ENCODE measurements at regions not wholly inside any gene's neighbourhood (a gene's known extent, or its start where the extent isn't known, plus 50 kb on each side); places are given as distances from the start of the nearest gene placed in this dataset.

GRCh38 chr15:77851086-77851485 is 218.4 kb upstream of the LINGO1 start:
- FAIRE-seq (no peak), DNase-seq (no peak)
- H3K4me3 ChIP-seq (ENCODE audit: low read depth in 1 of 3, low read length in 3 of 3) = no peak overlapping the region
- no peaks in the 10 kb centered on the region for H3K9me3 ChIP-seq (ENCODE audit: control insufficient read depth in 2 of 2, insufficient read depth in 1 of 2, low read depth in 1 of 2, low read length in 1 of 2)
- no peaks in the 10 kb centered on the region for H3K36me3 ChIP-seq (ENCODE audit: control insufficient read depth in 3 of 3, insufficient read depth in 2 of 3, low read depth in 1 of 3, low read length in 3 of 3)
- H3K4me1 ChIP-seq (ENCODE audit: control insufficient read depth in 3 of 3, insufficient read depth in 2 of 3, low read depth in 1 of 3, low read length in 2 of 3) = peaks cover 0 to 26% (median 0%) of the 10 kb centered on the region in 3 donors
- WGBS, 3 donors = 33 to 51% (median 50%) methylated on average over 7 of the region's 7 CpGs
- peaks cover 0 to 3% (median 2%) of the 10 kb centered on the region in 3 donors for H3K27me3 ChIP-seq (ENCODE audit: control insufficient read depth in 3 of 3, insufficient read depth in 3 of 3, low read length in 3 of 3)
- peak overlapping the region in 1 of 3 donors; percentile 65 for H3K27ac ChIP-seq (ENCODE audit: low read depth in 1 of 3, low read length in 2 of 3)

- whole genome bisulfite sequencing, 3 donors = 60 to 88% (median 68%) methylated on average over 2 of the region's 2 CpGs
- Histone ChIP-seq H3K36me3 (ENCODE audit: control insufficient read depth in 3 of 3, insufficient read depth in 2 of 3, low read depth in 1 of 3, low read length in 3 of 3) (no peaks in the 10 kb centered on the region), H3K4me3 (ENCODE audit: low read depth in 1 of 3, low read length in 3 of 3) (no peak overlapping the region), H3K4me1 (ENCODE audit: control insufficient read depth in 3 of 3, insufficient read depth in 2 of 3, low read depth in 1 of 3, low read length in 2 of 3) (peaks cover 0 to 20% (median 0%) of the 10 kb centered on the region in 3 donors), H3K27ac (ENCODE audit: low read depth in 1 of 3, low read length in 2 of 3) (no peak overlapping the region), H3K27me3 (ENCODE audit: control insufficient read depth in 3 of 3, insufficient read depth in 3 of 3, low read length in 3 of 3) (peaks cover 0 to 6% (median 4%) of the 10 kb centered on the region in 3 donors), H3K9me3 (ENCODE audit: control insufficient read depth in 2 of 2, insufficient read depth in 1 of 2, low read depth in 1 of 2, low read length in 1 of 2) (peaks cover 0 to 15% of the 10 kb centered on the region in 2 donors)
- FAIRE-seq (no peak), DNase-seq (no peak)
Measured at GRCh38 chr15:77846986-77847385, 214.3 kb upstream of the LINGO1 start.

- no peak for FAIRE-seq
- Histone ChIP-seq H3K36me3 (ENCODE audit: control insufficient read depth in 3 of 3, insufficient read depth in 2 of 3, low read depth in 1 of 3, low read length in 3 of 3) (no peaks in the 10 kb centered on the region), H3K27me3 (ENCODE audit: control insufficient read depth in 3 of 3, insufficient read depth in 3 of 3, low read length in 3 of 3) (peaks cover 0 to 6% (median 6%) of the 10 kb centered on the region in 3 donors), H3K4me3 (ENCODE audit: low read depth in 1 of 3, low read length in 3 of 3) (no peak overlapping the region), H3K9me3 (ENCODE audit: control insufficient read depth in 2 of 2, insufficient read depth in 1 of 2, low read depth in 1 of 2, low read length in 1 of 2) (peaks cover 0 to 15% of the 10 kb centered on the region in 2 donors), H3K4me1 (ENCODE audit: control insufficient read depth in 3 of 3, insufficient read depth in 2 of 3, low read depth in 1 of 3, low read length in 2 of 3) (peaks cover 0 to 19% (median 0%) of the 10 kb centered on the region in 3 donors), H3K27ac (ENCODE audit: low read depth in 1 of 3, low read length in 2 of 3) (peak overlapping the region in 1 of 3 donors; percentile 14)
- no peak for DNase-seq
- 27 to 74% (median 36%) methylated on average over 2 of the region's 2 CpGs for WGBS, 3 donors
Measured at GRCh38 chr15:77846360-77846759, 213.6 kb upstream of the LINGO1 start.

GRCh38 chr15:77844798-77845446 is 212.2 kb upstream of the LINGO1 start:
- peaks cover 0 to 8% (median 6%) of the 10 kb centered on the region in 3 donors for H3K27me3 ChIP-seq (ENCODE audit: control insufficient read depth in 3 of 3, insufficient read depth in 3 of 3, low read length in 3 of 3)
- H3K27ac ChIP-seq (ENCODE audit: low read depth in 1 of 3, low read length in 2 of 3) = no peak overlapping the region
- peaks cover 0 to 25% (median 0%) of the 10 kb centered on the region in 3 donors for H3K4me1 ChIP-seq (ENCODE audit: control insufficient read depth in 3 of 3, insufficient read depth in 2 of 3, low read depth in 1 of 3, low read length in 2 of 3)
- DNase-seq = no peak
- no peak for FAIRE-seq
- 90 to 95% (median 91%) methylated on average over 3 of the region's 3 CpGs for WGBS, 3 donors
- no peaks in the 10 kb centered on the region for H3K36me3 ChIP-seq (ENCODE audit: control insufficient read depth in 3 of 3, insufficient read depth in 2 of 3, low read depth in 1 of 3, low read length in 3 of 3)
- no peak overlapping the region for H3K4me3 ChIP-seq (ENCODE audit: low read depth in 1 of 3, low read length in 3 of 3)
- H3K9me3 ChIP-seq (ENCODE audit: control insufficient read depth in 2 of 2, insufficient read depth in 1 of 2, low read depth in 1 of 2, low read length in 1 of 2) = peaks cover 0 to 15% of the 10 kb centered on the region in 2 donors

GRCh38 chr15:77843546-77843945 is 210.8 kb upstream of the LINGO1 start:
- Histone ChIP-seq H3K27me3 (ENCODE audit: control insufficient read depth in 3 of 3, insufficient read depth in 3 of 3, low read length in 3 of 3) (peaks cover 0 to 8% (median 6%) of the 10 kb centered on the region in 3 donors), H3K27ac (ENCODE audit: low read depth in 1 of 3, low read length in 2 of 3) (no peak overlapping the region), H3K9me3 (ENCODE audit: control insufficient read depth in 2 of 2, insufficient read depth in 1 of 2, low read depth in 1 of 2, low read length in 1 of 2) (peaks cover 0 to 15% of the 10 kb centered on the region in 2 donors), H3K4me3 (ENCODE audit: low read depth in 1 of 3, low read length in 3 of 3) (no peak overlapping the region), H3K4me1 (ENCODE audit: control insufficient read depth in 3 of 3, insufficient read depth in 2 of 3, low read depth in 1 of 3, low read length in 2 of 3) (peaks cover 0 to 27% (median 0%) of the 10 kb centered on the region in 3 donors), H3K36me3 (ENCODE audit: control insufficient read depth in 3 of 3, insufficient read depth in 2 of 3, low read depth in 1 of 3, low read length in 3 of 3) (no peaks in the 10 kb centered on the region)
- 45 to 53% (median 48%) methylated on average over 5 of the region's 5 CpGs for WGBS, 3 donors
- FAIRE-seq = no peak
- no peak for DNase-seq

- FAIRE-seq (no peak), DNase-seq (peak in 1 of 2 donors; percentile 74)
- Histone ChIP-seq H3K27ac (ENCODE audit: low read depth in 1 of 3, low read length in 2 of 3) (peak overlapping the region in 1 of 3 donors; percentile 82), H3K27me3 (ENCODE audit: control insufficient read depth in 3 of 3, insufficient read depth in 3 of 3, low read length in 3 of 3) (peaks cover 0 to 12% (median 8%) of the 10 kb centered on the region in 3 donors), H3K9me3 (ENCODE audit: control insufficient read depth in 2 of 2, insufficient read depth in 1 of 2, low read depth in 1 of 2, low read length in 1 of 2) (peaks cover 0 to 15% of the 10 kb centered on the region in 2 donors), H3K36me3 (ENCODE audit: control insufficient read depth in 3 of 3, insufficient read depth in 2 of 3, low read depth in 1 of 3, low read length in 3 of 3) (no peaks in the 10 kb centered on the region), H3K4me3 (ENCODE audit: low read depth in 1 of 3, low read length in 3 of 3) (no peak overlapping the region), H3K4me1 (ENCODE audit: control insufficient read depth in 3 of 3, insufficient read depth in 2 of 3, low read depth in 1 of 3, low read length in 2 of 3) (peaks cover 0 to 27% (median 0%) of the 10 kb centered on the region in 3 donors)
- WGBS, 3 donors = 63 to 67% (median 63%) methylated on average over 11 of the region's 11 CpGs
Measured at GRCh38 chr15:77840991-77841775, 208.5 kb upstream of the LINGO1 start.

GRCh38 chr15:77839970-77840905 is 207.5 kb upstream of the LINGO1 start:
- peaks cover 0 to 13% (median 6%) of the 10 kb centered on the region in 3 donors for H3K27me3 ChIP-seq (ENCODE audit: control insufficient read depth in 3 of 3, insufficient read depth in 3 of 3, low read length in 3 of 3)
- no peak for DNase-seq

GRCh38 chr15:77839456-77839855 is 206.7 kb upstream of the LINGO1 start:
- H3K27me3 ChIP-seq (ENCODE audit: control insufficient read depth in 3 of 3, insufficient read depth in 3 of 3, low read length in 3 of 3) = peaks cover 0 to 11% (median 4%) of the 10 kb centered on the region in 3 donors
- no peak for FAIRE-seq
- WGBS, 3 donors = 83 to 91% (median 90%) methylated on average over 8 of the region's 8 CpGs

More at GRCh38 chr15:77839970-77840905, 207.5 kb upstream of the LINGO1 start:
- no peaks in the 10 kb centered on the region for H3K36me3 ChIP-seq (ENCODE audit: control insufficient read depth in 3 of 3, insufficient read depth in 2 of 3, low read depth in 1 of 3, low read length in 3 of 3)
- H3K4me3 ChIP-seq (ENCODE audit: low read depth in 1 of 3, low read length in 3 of 3) = no peak overlapping the region
- peaks cover 0 to 9% of the 10 kb centered on the region in 2 donors for H3K9me3 ChIP-seq (ENCODE audit: control insufficient read depth in 2 of 2, insufficient read depth in 1 of 2, low read depth in 1 of 2, low read length in 1 of 2)
- FAIRE-seq = no peak
- 77 to 82% (median 78%) methylated on average over 11 of the region's 11 CpGs for WGBS, 3 donors
- H3K27ac ChIP-seq (ENCODE audit: low read depth in 1 of 3, low read length in 2 of 3) = peak overlapping the region in 1 of 3 donors; percentile 82
- H3K4me1 ChIP-seq (ENCODE audit: control insufficient read depth in 3 of 3, insufficient read depth in 2 of 3, low read depth in 1 of 3, low read length in 2 of 3) = peaks cover 0 to 24% (median 0%) of the 10 kb centered on the region in 3 donors

More at GRCh38 chr15:77839456-77839855, 206.7 kb upstream of the LINGO1 start:
- peaks cover 0 to 24% (median 0%) of the 10 kb centered on the region in 3 donors for H3K4me1 ChIP-seq (ENCODE audit: control insufficient read depth in 3 of 3, insufficient read depth in 2 of 3, low read depth in 1 of 3, low read length in 2 of 3)
- no peak overlapping the region for H3K4me3 ChIP-seq (ENCODE audit: low read depth in 1 of 3, low read length in 3 of 3)
- no peak for DNase-seq
- H3K36me3 ChIP-seq (ENCODE audit: control insufficient read depth in 3 of 3, insufficient read depth in 2 of 3, low read depth in 1 of 3, low read length in 3 of 3) = no peaks in the 10 kb centered on the region
- H3K9me3 ChIP-seq (ENCODE audit: control insufficient read depth in 2 of 2, insufficient read depth in 1 of 2, low read depth in 1 of 2, low read length in 1 of 2) = peaks cover 0 to 4% of the 10 kb centered on the region in 2 donors
- no peak overlapping the region for H3K27ac ChIP-seq (ENCODE audit: low read depth in 1 of 3, low read length in 2 of 3)
